Stimulated activated effector memory CD8-positive, alpha-beta T cell treated with anti-CD3 and anti-CD28 coated beads, Interleukin-12 subunit alpha, Interleukin-12 subunit beta, amount 100 ng/mL, for 72 hours (primary cell): ENCODE measurements at regions not wholly inside any gene's neighbourhood (a gene's known extent, or its start where the extent isn't known, plus 50 kb on each side); places are given as distances from the start of the nearest gene placed in this dataset.
"Not testable (repeated sequence)": the region's sequence is repeated elsewhere in the genome, so short reads cannot be mapped to it uniquely, and the experiment has no call there.

Experiments used
- ATAC-seq: fragments of 150-1000 bp; cut with Tn5 transposase; 2 replicates; pipeline ENCODE4 v1.10.0; 2021
- DNase-seq, 2 donors: peaks; one replicate each; pipeline ENCODE4 v3.0.0; 2021 to 2022; ENCODE audit warnings: low spot score in 2 of 2
- H3K27ac Mint-ChIP-seq: one replicate; pipeline ENCODE4 v1.8.0; 2022; ENCODE audit warnings: mild to moderate bottlenecking, mixed read lengths
- H3K36me3 Mint-ChIP-seq: one replicate; pipeline ENCODE4 v1.8.0; 2022; ENCODE audit warnings: mild to moderate bottlenecking, mixed read lengths
- H3K4me1 Mint-ChIP-seq: one replicate; pipeline ENCODE4 v1.8.0; 2022; ENCODE audit warnings: mixed read lengths
- H3K4me3 Mint-ChIP-seq: one replicate; pipeline ENCODE4 v1.8.0; 2022; ENCODE audit warnings: mild to moderate bottlenecking, mixed read lengths
- H3K9me3 Mint-ChIP-seq: one replicate; pipeline ENCODE4 v1.8.0; 2022; ENCODE audit warnings: mixed read lengths

GRCh38 chr1:222224636-222225315 is 323.1 kb downstream of the HHIPL2 start:
- ATAC-seq (no peak), DNase-seq (no peak)
- Mint-ChIP-seq H3K9me3 (peaks cover 2% of the 10 kb centered on the region), H3K36me3 (no peaks in the 10 kb centered on the region), H3K27ac (no peak overlapping the region), H3K4me3 (no peak overlapping the region), H3K4me1 (no peaks in the 10 kb centered on the region)

GRCh38 chr1:222224156-222224555 is 323.7 kb downstream of the HHIPL2 start:
- H3K9me3 Mint-ChIP-seq, result peaks cover 3% of the 10 kb centered on the region
- DNase-seq (no peak), ATAC-seq (no peak)
- no peak overlapping the region for H3K27ac Mint-ChIP-seq
- H3K4me3 Mint-ChIP-seq, result no peak overlapping the region
- no peaks in the 10 kb centered on the region for H3K36me3 Mint-ChIP-seq
- H3K4me1 Mint-ChIP-seq, result no peaks in the 10 kb centered on the region

GRCh38 chr1:222223010-222223409 is 324.9 kb downstream of the HHIPL2 start:
- peaks cover 3% of the 10 kb centered on the region for H3K9me3 Mint-ChIP-seq
- H3K27ac Mint-ChIP-seq, result no peak overlapping the region
- H3K36me3 Mint-ChIP-seq, result no peaks in the 10 kb centered on the region
- H3K4me3 Mint-ChIP-seq, result no peak overlapping the region
- ATAC-seq (no peak), DNase-seq (no peak)
- no peaks in the 10 kb centered on the region for H3K4me1 Mint-ChIP-seq

GRCh38 chr1:222216255-222216754 is 331.6 kb downstream of the HHIPL2 start:
- no peaks in the 10 kb centered on the region for H3K36me3 Mint-ChIP-seq
- DNase-seq (no peak), ATAC-seq (no peak)
- H3K4me1 Mint-ChIP-seq, result no peaks in the 10 kb centered on the region
- H3K9me3 Mint-ChIP-seq, result peaks cover 3% of the 10 kb centered on the region
- H3K27ac Mint-ChIP-seq, result no peak overlapping the region
- H3K4me3 Mint-ChIP-seq, result no peak overlapping the region

- Mint-ChIP-seq H3K9me3 (no peaks in the 10 kb centered on the region), H3K27ac (no peak overlapping the region), H3K4me3 (no peak overlapping the region), H3K36me3 (no peaks in the 10 kb centered on the region), H3K4me1 (no peaks in the 10 kb centered on the region)
- DNase-seq (no peak), ATAC-seq (no peak)
Observed at GRCh38 chr1:222210776-222211175, 337.1 kb downstream of the HHIPL2 start.

GRCh38 chr1:222204475-222204874 is 343.4 kb downstream of the HHIPL2 start:
- no peaks in the 10 kb centered on the region for H3K4me1 Mint-ChIP-seq
- no peaks in the 10 kb centered on the region for H3K9me3 Mint-ChIP-seq
- no peaks in the 10 kb centered on the region for H3K36me3 Mint-ChIP-seq
- no peak overlapping the region for H3K27ac Mint-ChIP-seq
- H3K4me3 Mint-ChIP-seq, result no peak overlapping the region
- no peak for DNase-seq
- no peak for ATAC-seq

- H3K9me3 Mint-ChIP-seq, result no peaks in the 10 kb centered on the region
- no peaks in the 10 kb centered on the region for H3K36me3 Mint-ChIP-seq
- H3K4me3 Mint-ChIP-seq, result no peak overlapping the region
- ATAC-seq (no peak), DNase-seq (no peak)
- H3K27ac Mint-ChIP-seq, result no peak overlapping the region
- H3K4me1 Mint-ChIP-seq, result no peaks in the 10 kb centered on the region
Observed at GRCh38 chr1:222202831-222203230, 345.1 kb downstream of the HHIPL2 start.

- Mint-ChIP-seq H3K4me1 (no peaks in the 10 kb centered on the region), H3K36me3 (no peaks in the 10 kb centered on the region), H3K9me3 (peaks cover 2% of the 10 kb centered on the region), H3K4me3 (no peak overlapping the region), H3K27ac (no peak overlapping the region)
- DNase-seq, result no peak
- no peak for ATAC-seq
Observed at GRCh38 chr1:222196736-222197135, 351.2 kb downstream of the HHIPL2 start.

- ATAC-seq (no peak), DNase-seq (no peak)
- Mint-ChIP-seq H3K9me3 (peaks cover 3% of the 10 kb centered on the region), H3K4me1 (no peaks in the 10 kb centered on the region), H3K36me3 (no peaks in the 10 kb centered on the region), H3K27ac (no peak overlapping the region), H3K4me3 (no peak overlapping the region)
Observed at GRCh38 chr1:222196288-222196687, 351.6 kb downstream of the HHIPL2 start.

GRCh38 chr1:222195857-222196256 is 352.0 kb downstream of the HHIPL2 start:
- Mint-ChIP-seq H3K4me1 (no peaks in the 10 kb centered on the region), H3K36me3 (no peaks in the 10 kb centered on the region), H3K9me3 (peaks cover 3% of the 10 kb centered on the region), H3K4me3 (no peak overlapping the region), H3K27ac (no peak overlapping the region)
- peak; percentile 61 for ATAC-seq
- DNase-seq, result no peak

GRCh38 chr1:222189218-222189617 is 358.7 kb downstream of the HHIPL2 start:
- no peaks in the 10 kb centered on the region for H3K36me3 Mint-ChIP-seq
- H3K4me3 Mint-ChIP-seq, result no peak overlapping the region
- H3K9me3 Mint-ChIP-seq, result peaks cover 3% of the 10 kb centered on the region
- no peak for DNase-seq
- H3K27ac Mint-ChIP-seq, result no peak overlapping the region
- no peaks in the 10 kb centered on the region for H3K4me1 Mint-ChIP-seq
- ATAC-seq, result no peak

- H3K4me1 Mint-ChIP-seq, result no peaks in the 10 kb centered on the region
- ATAC-seq, result no peak
Observed at GRCh38 chr1:222187566-222188332, 360.2 kb downstream of the HHIPL2 start.

GRCh38 chr1:222182641-222183040 is 365.3 kb downstream of the HHIPL2 start:
- peaks cover 6% of the 10 kb centered on the region for H3K9me3 Mint-ChIP-seq
- H3K4me3 Mint-ChIP-seq, result no peak overlapping the region
- H3K27ac Mint-ChIP-seq, result no peak overlapping the region
- DNase-seq (no peak), ATAC-seq (no peak)
- no peaks in the 10 kb centered on the region for H3K4me1 Mint-ChIP-seq
- no peaks in the 10 kb centered on the region for H3K36me3 Mint-ChIP-seq

More at GRCh38 chr1:222187566-222188332, 360.2 kb downstream of the HHIPL2 start:
- no peak for DNase-seq
- no peak overlapping the region for H3K4me3 Mint-ChIP-seq
- no peaks in the 10 kb centered on the region for H3K36me3 Mint-ChIP-seq
- H3K9me3 Mint-ChIP-seq, result peaks cover 3% of the 10 kb centered on the region
- no peak overlapping the region for H3K27ac Mint-ChIP-seq

GRCh38 chr1:222181191-222181590 is 366.7 kb downstream of the HHIPL2 start:
- no peaks in the 10 kb centered on the region for H3K4me1 Mint-ChIP-seq
- no peak overlapping the region for H3K27ac Mint-ChIP-seq
- peaks cover 6% of the 10 kb centered on the region for H3K9me3 Mint-ChIP-seq
- no peak overlapping the region for H3K4me3 Mint-ChIP-seq
- ATAC-seq (no peak), DNase-seq (no peak)
- no peaks in the 10 kb centered on the region for H3K36me3 Mint-ChIP-seq

- not testable (repeated sequence) for H3K9me3 Mint-ChIP-seq, H3K36me3 Mint-ChIP-seq, H3K27ac Mint-ChIP-seq, DNase-seq, ATAC-seq, H3K4me3 Mint-ChIP-seq, H3K4me1 Mint-ChIP-seq
Observed at GRCh38 chr1:222177496-222177895, 370.4 kb downstream of the HHIPL2 start.

- H3K36me3 Mint-ChIP-seq, result no peaks in the 10 kb centered on the region
- ATAC-seq, result peak; percentile 33
- no peaks in the 10 kb centered on the region for H3K4me1 Mint-ChIP-seq
- no peak for DNase-seq
- H3K9me3 Mint-ChIP-seq, result no peaks in the 10 kb centered on the region
- no peak overlapping the region for H3K27ac Mint-ChIP-seq
- H3K4me3 Mint-ChIP-seq, result no peak overlapping the region
Observed at GRCh38 chr1:222171005-222171404, 376.9 kb downstream of the HHIPL2 start.
